Left colon (tissue), 2 donors: ENCODE measurements at regions not wholly inside any gene's neighbourhood (a gene's known extent, or its start where the extent isn't known, plus 50 kb on each side); places are given as distances from the start of the nearest gene placed in this dataset.
"Not testable (repeated sequence)": the region's sequence is repeated elsewhere in the genome, so short reads cannot be mapped to it uniquely, and the experiment has no call there.

Source experiments
- ATAC-seq: fragments of 200-7000 bp; cut with Tn5 transposase; one replicate; pipeline ENCODE4 v1.9.1; 2020; ENCODE audit warnings: mild to moderate bottlenecking, moderate library complexity
- DNase-seq, 2 donors: peaks; one replicate each; pipeline ENCODE4 v3.0.0-alpha.2; 2020
- intact Hi-C, 2 donors: fragments of 100-400 bp; cut with DNase I in 1 of 2; cut with micrococcal nuclease in 1 of 2; formaldehyde crosslinking; loops; one replicate each; pipeline versions ENCODE4 v1.11.2 to v1.14.0; 2022; cut with DNase I, micrococcal nuclease
- donor health status: DM: no; HTN: no; CAD: no.
- donor health status: DM: yes; HTN: yes; CAD: no.

GRCh38 chr5:110257971-110258370 is 468.5 kb downstream of the TMEM232 start:
- intact Hi-C loops, result no loop called here
- DNase-seq (no peak), ATAC-seq (no peak)

GRCh38 chr5:110258460-110259216 is 467.8 kb downstream of the TMEM232 start:
- DNase-seq, result peak in 1 of 2 donors; percentile 4
- no peak for ATAC-seq

GRCh38 chr5:110262749-110263148 is 463.7 kb downstream of the TMEM232 start:
- intact Hi-C loops, result no loop called here
- DNase-seq (no peak), ATAC-seq (no peak)

More at GRCh38 chr5:110258460-110259216, 467.8 kb downstream of the TMEM232 start:
- intact Hi-C loops, result no loop called here

DNA sequence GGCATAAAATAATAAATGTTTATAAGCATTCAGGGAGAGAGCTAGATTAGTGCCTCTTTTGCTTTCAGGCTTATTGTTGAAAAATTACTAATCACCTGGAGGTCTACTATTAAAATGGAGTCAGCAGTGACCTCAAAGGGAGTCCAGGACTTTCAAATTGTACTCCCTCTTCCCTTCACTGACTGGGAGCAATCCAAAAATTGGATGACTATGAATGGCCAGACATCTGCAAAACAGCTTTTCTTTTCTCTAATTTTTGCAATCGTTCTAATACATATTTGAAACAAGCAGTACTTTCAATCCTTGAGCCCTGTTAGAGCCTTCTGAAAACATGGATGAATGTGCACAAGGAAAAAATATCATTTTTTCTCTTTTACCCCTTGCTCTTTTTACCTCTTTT is 461.8 kb downstream of the TMEM232 start:
- no peak for ATAC-seq
- intact Hi-C loops, result no loop called here
- no peak for DNase-seq

GRCh38 chr5:110265162-110265561 is 461.3 kb downstream of the TMEM232 start:
- DNase-seq (no peak), ATAC-seq (no peak)
- intact Hi-C loops, result no loop called here

- DNase-seq, result no peak
- intact Hi-C loops, result no loop called here
- no peak for ATAC-seq
Measured at GRCh38 chr5:110267714-110268113, 458.8 kb downstream of the TMEM232 start.

- intact Hi-C loops, result no loop called here
- ATAC-seq (no peak), DNase-seq (no peak)
Measured at GRCh38 chr5:110268283-110268682, 458.2 kb downstream of the TMEM232 start.

- intact Hi-C loops, result no loop called here
- ATAC-seq (no peak), DNase-seq (no peak)
Measured at GRCh38 chr5:110268985-110269384, 457.5 kb downstream of the TMEM232 start.

DNA sequence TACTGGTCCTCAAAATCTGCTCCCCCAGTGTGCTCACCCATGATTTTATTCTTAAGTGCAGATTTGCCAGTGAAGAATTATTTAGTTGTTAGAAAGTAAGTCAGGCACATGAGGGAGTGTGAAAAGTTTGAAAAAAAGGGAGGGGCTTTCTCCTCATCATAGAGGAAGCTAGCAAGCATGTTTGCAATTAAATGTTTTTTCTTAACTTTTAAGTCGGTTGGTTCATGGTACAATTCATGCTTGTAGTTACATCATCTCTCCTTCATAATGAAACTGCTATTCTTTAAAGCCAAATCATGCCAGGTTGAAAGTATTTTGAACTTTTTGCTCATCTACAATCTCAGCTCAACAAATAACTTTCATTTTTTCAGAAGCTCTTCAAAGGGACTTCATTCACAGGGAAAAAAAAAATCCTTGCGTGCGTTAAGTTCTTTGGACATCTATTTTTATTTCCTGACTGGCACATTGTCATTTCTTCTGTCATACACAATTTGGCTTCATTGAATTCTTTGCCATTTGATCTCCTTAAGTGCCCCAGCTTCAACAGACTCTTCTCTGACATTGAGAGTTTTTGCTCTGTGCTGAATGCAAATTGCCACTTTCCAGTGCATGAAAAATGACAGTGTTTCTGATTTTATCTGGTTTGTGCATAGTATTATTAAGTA is 456.9 kb downstream of the TMEM232 start:
- DNase-seq (no peak), ATAC-seq (no peak)
- intact Hi-C loops, result no loop called here

DNA sequence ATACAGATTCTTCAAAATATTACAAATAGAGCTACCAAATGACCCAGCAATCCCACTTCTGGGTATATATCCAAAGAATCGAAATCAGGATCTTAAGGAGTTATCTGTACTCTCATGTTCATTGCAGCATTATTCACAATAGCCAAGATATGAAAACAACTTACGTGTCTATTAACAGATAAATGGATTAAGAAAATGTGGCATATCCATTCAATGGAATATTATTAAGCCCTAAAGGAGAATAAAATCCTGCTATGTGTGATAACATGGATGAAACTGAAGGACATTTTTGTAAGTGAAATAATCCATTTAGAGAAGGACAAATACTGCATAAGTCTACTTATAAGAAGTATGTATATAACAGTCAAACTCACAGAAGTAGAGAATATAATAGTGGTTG is 450.6 kb downstream of the TMEM232 start:
- DNase-seq (no peak), ATAC-seq (no peak)
- intact Hi-C loops, result no loop called here

- DNase-seq, ATAC-seq, intact Hi-C loops: not testable (repeated sequence)
Measured at GRCh38 chr5:110278449-110278848, 448.0 kb downstream of the TMEM232 start.

GRCh38 chr5:110284121-110284520 is 442.4 kb downstream of the TMEM232 start:
- DNase-seq, intact Hi-C loops, ATAC-seq: not testable (repeated sequence)

DNA sequence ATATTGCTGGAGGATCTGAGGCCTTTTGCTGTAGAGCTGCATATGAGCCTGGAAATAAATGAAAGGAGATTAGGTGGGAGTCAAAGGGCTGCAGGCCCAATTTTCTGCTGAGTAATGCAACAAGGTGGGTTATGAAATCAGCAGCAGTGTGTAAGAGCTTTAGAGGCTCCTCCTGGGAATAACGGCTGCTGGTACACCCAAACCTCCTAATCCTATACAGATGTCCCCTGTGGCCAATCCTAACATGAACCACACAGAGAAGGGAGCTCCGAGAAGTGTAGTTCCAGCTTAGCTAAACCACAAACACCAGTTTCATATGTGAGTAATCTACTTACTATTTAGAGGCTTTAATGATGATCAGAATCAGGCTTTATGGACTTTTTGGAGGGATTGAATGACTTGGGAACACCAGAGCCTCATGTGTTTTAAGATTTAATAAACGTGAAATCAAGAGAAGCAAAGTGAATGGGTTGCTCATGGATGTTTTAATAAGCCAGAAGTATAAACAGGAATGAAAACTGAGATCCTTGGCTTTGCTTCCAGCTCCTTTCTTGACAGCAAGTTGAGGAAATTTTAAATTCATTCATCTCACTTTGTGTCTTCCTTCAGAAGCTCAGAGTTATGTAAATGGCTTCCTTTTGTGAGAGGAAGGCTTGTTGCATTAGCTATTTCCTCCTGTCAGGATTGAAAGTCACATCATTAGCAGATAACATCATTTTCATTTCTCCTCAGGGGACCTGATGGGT is 437.5 kb downstream of the TMEM232 start:
- intact Hi-C loops, result no loop called here
- no peak for ATAC-seq

GRCh38 chr5:110289512-110289810 is 437.0 kb downstream of the TMEM232 start:
- DNase-seq (no peak), ATAC-seq (no peak)
- intact Hi-C loops, result no loop called here

More for the DNA sequence above, 437.5 kb downstream of the TMEM232 start:
- no peak for DNase-seq

DNA sequence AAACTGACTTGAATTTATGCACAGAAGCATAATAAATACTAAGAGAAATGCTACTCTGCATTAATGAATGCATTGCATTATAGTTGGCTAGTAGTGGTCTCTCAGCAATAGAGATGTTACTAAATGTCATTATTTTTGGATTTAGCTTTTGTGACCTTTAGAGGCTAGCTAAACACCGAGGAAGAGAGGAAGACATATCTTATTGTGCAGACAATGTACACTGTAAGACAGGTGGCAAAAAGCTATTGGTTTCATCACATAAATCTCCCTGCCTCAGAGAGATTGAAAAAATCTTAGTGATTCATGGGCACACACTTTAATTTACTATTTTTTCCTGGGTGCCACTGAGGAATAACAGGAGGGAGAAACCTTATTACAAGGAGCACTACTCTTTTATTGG is 435.9 kb downstream of the TMEM232 start:
- DNase-seq (no peak), ATAC-seq (no peak)
- intact Hi-C loops, result no loop called here

- intact Hi-C loops, result no loop called here
- ATAC-seq, result no peak
- no peak for DNase-seq
Measured at GRCh38 chr5:110294281-110294680, 432.2 kb downstream of the TMEM232 start.

- ATAC-seq (peak; percentile 94), DNase-seq (no peak)
- intact Hi-C loops, result no loop called here
Measured at GRCh38 chr5:110297152-110297670, 429.3 kb downstream of the TMEM232 start.

GRCh38 chr5:110304176-110304575 is 422.3 kb downstream of the TMEM232 start:
- no peak for ATAC-seq
- intact Hi-C loops, result no loop called here

GRCh38 chr5:110306650-110307049 is 419.8 kb downstream of the TMEM232 start:
- intact Hi-C loops, result no loop called here
- ATAC-seq (no peak), DNase-seq (no peak)

More at GRCh38 chr5:110304176-110304575, 422.3 kb downstream of the TMEM232 start:
- DNase-seq, result no peak

GRCh38 chr5:110309222-110309621 is 417.2 kb downstream of the TMEM232 start:
- no peak for ATAC-seq
- intact Hi-C loops, result no loop called here
- DNase-seq, result no peak
